Caco-2 (cell line): ENCODE measurements at regions not wholly inside any gene's neighbourhood (a gene's known extent, or its start where the extent isn't known, plus 50 kb on each side); places are given as distances from the start of the nearest gene placed in this dataset.

Experiments
- BruUV-seq: library from RNA; stranded (reverse); fragments of 400-500 nt; replicated peaks from 2 replicates; lab custom pipeline; 2021; lab: Mats Ljungman, UMichigan
- CTCF ChIA-PET: fragments of 300-600 bp; sonication (Branson Sonifier 250); formaldehyde crosslinking; loops from one replicate; lab custom pipeline; 2022; ENCODE audit warnings: antibody characterized with exemption; lab: Charles Lee
- POLR2A ChIA-PET: fragments of 300-600 bp; sonication (Branson Sonifier 250); formaldehyde crosslinking; loops from one replicate; lab custom pipeline; 2022; ENCODE audit warnings: antibody characterized with exemption; lab: Charles Lee
- DNase-seq, 2 experiments: peaks; one replicate each; pipeline versions ENCODE4 v3.0.0 to v3.0.0-alpha.2; 2020 to 2022
- H3K27me3 ChIP-seq: replicated peaks from 2 replicates; pipeline ENCODE4 v1.6.0; 2011; ENCODE audit warnings: low read length; ENCODE audit not compliant: control insufficient read depth, insufficient read depth
- H3K36me3 ChIP-seq: 2 replicates; pipeline ENCODE4 v1.5.1; 2011; ENCODE audit warnings: low read length; ENCODE audit not compliant: control insufficient read depth, insufficient read depth
- H3K4me1 ChIP-seq: fragments of 250-450 bp; sonication (Bioruptor Pico); 2 replicates; pipeline ENCODE4 v1.5.1; 2020; ENCODE audit warnings: mild to moderate bottlenecking
- H3K4me3 ChIP-seq: 2 replicates; pipeline ENCODE4 v1.5.1; 2011; ENCODE audit warnings: low read depth, mild to moderate bottlenecking, control low read depth, low read length
- H3K9me3 ChIP-seq: fragments of 250-450 bp; sonication (Bioruptor Pico); 2 replicates; pipeline ENCODE4 v1.5.1; 2020; ENCODE audit warnings: mild to moderate bottlenecking, moderate library complexity
- H3K27ac Mint-ChIP-seq: one replicate; pipeline ENCODE4 v1.8.0; 2022; ENCODE audit warnings: mixed read lengths; ENCODE audit not compliant: unreplicated experiment
- H3K27me3 Mint-ChIP-seq: one replicate; pipeline ENCODE4 v1.8.0; 2022; ENCODE audit warnings: mixed read lengths; ENCODE audit not compliant: insufficient read depth, unreplicated experiment
- H3K36me3 Mint-ChIP-seq: one replicate; pipeline ENCODE4 v1.8.0; 2022; ENCODE audit warnings: mild to moderate bottlenecking, mixed read lengths; ENCODE audit not compliant: insufficient read depth, unreplicated experiment
- H3K4me1 Mint-ChIP-seq: one replicate; pipeline ENCODE4 v1.8.0; 2022; ENCODE audit warnings: low read depth, mixed read lengths; ENCODE audit not compliant: unreplicated experiment
- H3K4me3 Mint-ChIP-seq: one replicate; pipeline ENCODE4 v1.8.0; 2022; ENCODE audit warnings: mild to moderate bottlenecking, moderate library complexity, mixed read lengths; ENCODE audit not compliant: unreplicated experiment
- H3K9me3 Mint-ChIP-seq: one replicate; pipeline ENCODE4 v1.8.0; 2022; ENCODE audit warnings: mixed read lengths; ENCODE audit not compliant: unreplicated experiment
- CTCF ChIP-seq, 2 experiments: fragments of 200-600 bp in 1 of 2; IDR thresholded peaks; 1 replicate in 1 of 2; 2 replicates in 1 of 2; pipeline versions ENCODE4 v1.5.1 to v1.8.0; 2011 to 2022; ENCODE audit warnings: antibody characterized with exemption in 1 of 2, control low read depth in 1 of 2, inconsistent platforms in 1 of 2, low read depth in 1 of 2, low read length in 1 of 2, mild to moderate bottlenecking in 1 of 2, moderate library complexity in 1 of 2; ENCODE audit not compliant: insufficient read depth in 1 of 2, severe bottlenecking in 1 of 2, unreplicated experiment in 1 of 2
- intact Hi-C: fragments of 100-400 bp; cut with micrococcal nuclease; formaldehyde crosslinking; loops from one replicate; pipeline ENCODE4 v1.10.0; 2022; ENCODE audit not compliant: unreplicated experiment

DNA sequence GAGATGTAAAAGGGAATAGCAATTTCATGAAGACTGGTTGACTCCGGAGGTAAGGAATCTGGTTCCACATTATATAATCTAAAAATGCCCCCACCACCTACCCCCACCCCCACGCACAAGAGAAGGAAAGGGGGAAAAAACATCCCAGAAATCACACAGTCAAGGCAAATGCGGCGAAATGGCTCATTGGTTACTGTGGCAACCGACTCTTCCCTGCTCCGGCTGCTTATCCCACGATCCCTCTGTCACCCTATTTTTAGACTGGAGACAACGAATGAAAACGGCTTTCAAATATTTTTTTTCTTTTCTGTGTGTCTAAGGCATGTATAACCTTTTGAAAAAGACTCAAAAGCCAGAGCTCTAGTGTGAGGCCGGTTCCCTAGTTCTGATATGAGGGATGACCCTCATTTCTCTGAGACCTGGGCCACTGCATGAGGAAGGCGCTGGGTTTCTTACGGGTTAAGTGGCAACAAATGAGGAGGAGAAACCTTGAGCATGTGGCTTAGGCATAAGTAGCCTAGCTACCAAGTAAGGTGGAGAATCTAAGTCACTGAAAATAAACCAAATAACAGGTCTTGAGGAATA is 148.3 kb upstream of the GRIN2B start:
- H3K27me3 Mint-ChIP-seq: no peaks in the 10 kb centered on the region
- Histone ChIP-seq H3K27me3 (no peaks in the 10 kb centered on the region), H3K36me3 (no peaks in the 10 kb centered on the region), H3K4me1 (no peaks in the 10 kb centered on the region), H3K9me3 (0 out of 2 replicates have a peak, but pooled peaks cover 2% of the 10 kb centered on the region), H3K4me3 (no peak overlapping the region)
- no peaks in the 10 kb centered on the region for H3K4me1 Mint-ChIP-seq
- ChIA-PET CTCF (no interaction called here), POLR2A (no interaction called here)
- no TSS peak for BruUV-seq
- H3K36me3 Mint-ChIP-seq: no peaks in the 10 kb centered on the region
- no peak for TF ChIP-seq CTCF (IDR thresholded peaks at IDR 0.05; ENCODE audit: insufficient read depth in 1 of 2, low read depth in 1 of 2, low read length in 1 of 2, severe bottlenecking in 1 of 2, unreplicated experiment in 1 of 2)
- H3K9me3 Mint-ChIP-seq: peaks cover 30% of the 10 kb centered on the region
- intact Hi-C loops: no loop called here
- no peak overlapping the region for H3K27ac Mint-ChIP-seq
- H3K4me3 Mint-ChIP-seq: no peak overlapping the region
- DNase-seq: no peak

- ChIA-PET POLR2A (no interaction called here), CTCF (interaction anchor here (1.7 kb wide), 1 partner anchor 31 kb away, joined by 11 read pairs; no protein-coding TSS in a partner anchor)
- H3K36me3 Mint-ChIP-seq: no peaks in the 10 kb centered on the region
- peaks cover 10% of the 10 kb centered on the region for H3K9me3 Mint-ChIP-seq
- no peak for DNase-seq
- H3K4me1 Mint-ChIP-seq: peaks cover 6% of the 10 kb centered on the region
- intact Hi-C loops: no loop called here
- H3K36me3 ChIP-seq: no peaks in the 10 kb centered on the region
- BruUV-seq: no TSS peak
- no peaks in the 10 kb centered on the region for H3K9me3 ChIP-seq
- H3K4me3 ChIP-seq: no peak overlapping the region
- H3K27ac Mint-ChIP-seq: no peak overlapping the region
- TF ChIP-seq CTCF (IDR thresholded peaks at IDR 0.05; ENCODE audit: insufficient read depth in 1 of 2, low read depth in 1 of 2, low read length in 1 of 2, severe bottlenecking in 1 of 2, unreplicated experiment in 1 of 2): no peak
- no peaks in the 10 kb centered on the region for H3K4me1 ChIP-seq
- no peaks in the 10 kb centered on the region for H3K27me3 ChIP-seq
- H3K4me3 Mint-ChIP-seq: no peak overlapping the region
- no peaks in the 10 kb centered on the region for H3K27me3 Mint-ChIP-seq
Observed at GRCh38 chr12:14135996-14136395, 154.6 kb upstream of the GRIN2B start.

DNA sequence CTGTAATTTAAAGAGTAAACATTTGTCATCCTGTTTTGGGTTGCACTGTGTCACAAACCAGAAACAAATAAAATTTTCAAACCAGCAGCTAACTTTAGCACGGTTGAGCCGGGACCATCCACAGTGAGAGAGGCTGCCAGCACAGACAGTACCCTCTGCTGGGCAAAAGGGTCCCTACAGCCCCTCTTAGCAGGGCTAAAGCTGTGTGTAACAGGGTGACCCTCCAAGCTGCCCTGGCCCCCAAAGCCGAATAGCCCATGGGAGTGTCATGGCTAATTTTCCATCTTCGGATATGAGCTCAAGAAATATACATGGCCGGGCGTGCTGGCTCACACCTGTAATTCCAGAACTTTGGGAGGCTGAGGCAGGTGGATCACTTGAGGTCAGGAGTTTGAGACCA is 157.1 kb upstream of the GRIN2B start:
- H3K9me3 Mint-ChIP-seq: peaks cover 10% of the 10 kb centered on the region
- BruUV-seq: no TSS peak
- Histone ChIP-seq H3K4me1 (no peaks in the 10 kb centered on the region), H3K27me3 (no peaks in the 10 kb centered on the region), H3K9me3 (no peaks in the 10 kb centered on the region), H3K36me3 (no peaks in the 10 kb centered on the region), H3K4me3 (no peak overlapping the region)
- peaks cover 6% of the 10 kb centered on the region for H3K4me1 Mint-ChIP-seq
- peak; percentile 37 to 61 for TF ChIP-seq CTCF (IDR thresholded peaks at IDR 0.05; ENCODE audit: insufficient read depth in 1 of 2, low read depth in 1 of 2, low read length in 1 of 2, severe bottlenecking in 1 of 2, unreplicated experiment in 1 of 2)
- POLR2A ChIA-PET: no interaction called here
- H3K4me3 Mint-ChIP-seq: no peak overlapping the region
- DNase-seq: peak in 1 of 2 experiments; percentile 36
- H3K27me3 Mint-ChIP-seq: no peaks in the 10 kb centered on the region
- intact Hi-C loops: no loop called here
- no peaks in the 10 kb centered on the region for H3K36me3 Mint-ChIP-seq
- no peak overlapping the region for H3K27ac Mint-ChIP-seq
- CTCF ChIA-PET: interaction anchor here (0.8 to 1.4 kb wide), 3 partner anchors 29 to 175 kb away, joined by 3 to 6 read pairs (median 4); no protein-coding TSS in a partner anchor
